Motor neuron (in vitro differentiated cells): ENCODE measurements at regions not wholly inside any gene's neighbourhood (a gene's known extent, or its start where the extent isn't known, plus 50 kb on each side); places are given as distances from the start of the nearest gene placed in this dataset.

Source experiments
- ATAC-seq, 8 experiments: fragments of 200-7000 bp; cut with Tn5 transposase; replicated peaks in 6 of 8; 2 replicates each; pipeline ENCODE4 v1.8.0; 2021; ENCODE audit warnings: mild to moderate bottlenecking in 8 of 8, moderate library complexity in 8 of 8
- H3K27ac ChIP-seq, 2 donors: fragments of 250-450 bp; sonication (Bioruptor Pico); 2 replicates each; pipeline ENCODE4 v1.9.0; 2021; ENCODE audit warnings: antibody characterized with exemption in 2 of 2, mild to moderate bottlenecking in 2 of 2, moderate library complexity in 1 of 2
- H3K4me1 ChIP-seq, 2 donors: fragments of 250-450 bp; sonication (Bioruptor Pico); replicated peaks in 1 of 2; 2 replicates each; pipeline ENCODE4 v1.6.1; 2021; ENCODE audit warnings: antibody characterized with exemption in 2 of 2, mild to moderate bottlenecking in 2 of 2, moderate library complexity in 1 of 2
- H3K4me3 ChIP-seq, 5 donors: fragments of 250-450 bp; sonication (Bioruptor Pico); 2 replicates each; pipeline ENCODE4 v1.9.0; 2021; ENCODE audit warnings: antibody characterized with exemption in 5 of 5, mild to moderate bottlenecking in 5 of 5, moderate library complexity in 4 of 5
- WGBS, 10 experiments: fragments of 450-650 bp; shearing (Covaris generic); methylation state at CpG; one replicate each; pipeline ENCODE4 v1.0.0; 2022; 5-methylcytosine and 5-hydroxymethylcytosine counted together
- in situ Hi-C, 9 experiments: fragments of 400-800 bp; cut with MboI; loops; one replicate each; pipeline ENCODE4 v1.15.0; 2021; ENCODE audit warnings: low sequenced_read_pairs in 9 of 9, low pct_unique_long_range_greater_than_20kb in 2 of 9; ENCODE audit not compliant: unreplicated experiment in 9 of 9

DNA sequence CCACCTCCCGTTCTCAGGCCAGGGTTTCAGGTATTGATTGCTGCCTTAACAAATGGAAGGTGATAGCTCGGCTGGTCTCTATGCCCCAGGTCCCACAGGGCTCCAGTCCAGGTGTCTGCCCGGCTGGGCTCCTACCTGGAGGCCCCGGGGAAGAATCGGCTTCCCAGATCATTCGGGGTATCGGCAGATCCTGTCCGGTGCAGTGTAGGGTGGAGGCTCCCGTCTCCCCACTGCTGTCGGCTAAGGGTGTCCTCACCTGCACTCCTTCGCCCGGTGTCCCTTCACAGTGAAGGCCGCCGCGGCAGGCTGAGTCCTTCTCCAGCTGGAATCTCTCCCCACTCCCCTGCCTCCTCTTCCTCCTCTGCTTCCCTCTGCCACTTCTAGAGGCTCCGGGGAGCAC is 573.9 kb upstream of the SALL3 start:
- Histone ChIP-seq H3K27ac (no peak overlapping the region), H3K4me3 (no peak overlapping the region), H3K4me1 (no peaks in the 10 kb centered on the region)
- WGBS, 10 experiments, result 0 to 100% (median 66%) methylated on average over 1 to 2 of the region's 16 CpGs; no CpG with 5 or more reads in 6 of the 10 experiments
- in situ Hi-C loops, result no loop called here
- ATAC-seq, result no peak

GRCh38 chr18:78406743-78407465 is 572.7 kb upstream of the SALL3 start:
- Histone ChIP-seq H3K27ac (no peak overlapping the region), H3K4me3 (no peak overlapping the region), H3K4me1 (no peaks in the 10 kb centered on the region)
- 38 to 98% (median 83%) methylated on average over 2 to 15 of the region's 16 CpGs; no CpG with 5 or more reads in 1 of the 10 experiments for WGBS, 10 experiments
- in situ Hi-C loops, result no loop called here
- no peak for ATAC-seq

DNA sequence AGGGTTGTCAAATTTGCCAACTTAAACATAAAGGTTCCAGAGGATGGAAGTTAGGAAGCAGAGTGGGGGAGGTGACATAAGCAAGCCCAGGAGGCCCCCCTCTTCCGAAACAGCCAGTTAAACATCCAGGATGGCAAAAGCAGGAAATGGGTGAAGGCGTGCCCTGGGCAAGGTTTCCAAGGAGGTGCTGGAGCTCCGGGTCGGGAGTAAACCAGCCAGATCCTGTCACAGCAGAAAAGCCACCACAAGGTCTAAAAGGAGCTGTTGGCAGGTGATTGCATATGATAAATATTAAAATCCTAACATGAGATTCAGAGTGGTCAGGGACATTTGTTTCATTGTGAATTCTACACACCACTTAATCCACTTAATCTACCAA is 572.2 kb upstream of the SALL3 start:
- no peak overlapping the region for H3K4me3 ChIP-seq
- H3K27ac ChIP-seq, result no peak overlapping the region
- no peaks in the 10 kb centered on the region for H3K4me1 ChIP-seq
- no peak for ATAC-seq
- whole genome bisulfite sequencing, 10 experiments, result 8 to 85% (median 39%) methylated on average over 3 to 4 of the region's 4 CpGs; no CpG with 5 or more reads in 3 of the 10 experiments
- in situ Hi-C loops, result no loop called here

GRCh38 chr18:78408623-78409022 is 571.0 kb upstream of the SALL3 start:
- Histone ChIP-seq H3K4me1 (no peaks in the 10 kb centered on the region), H3K4me3 (no peak overlapping the region), H3K27ac (no peak overlapping the region)
- in situ Hi-C loops, result no loop called here
- WGBS, 10 experiments, result 10 to 100% (median 72%) methylated on average over 1 to 16 of the region's 17 CpGs; no CpG with 5 or more reads in 3 of the 10 experiments
- no peak for ATAC-seq

DNA sequence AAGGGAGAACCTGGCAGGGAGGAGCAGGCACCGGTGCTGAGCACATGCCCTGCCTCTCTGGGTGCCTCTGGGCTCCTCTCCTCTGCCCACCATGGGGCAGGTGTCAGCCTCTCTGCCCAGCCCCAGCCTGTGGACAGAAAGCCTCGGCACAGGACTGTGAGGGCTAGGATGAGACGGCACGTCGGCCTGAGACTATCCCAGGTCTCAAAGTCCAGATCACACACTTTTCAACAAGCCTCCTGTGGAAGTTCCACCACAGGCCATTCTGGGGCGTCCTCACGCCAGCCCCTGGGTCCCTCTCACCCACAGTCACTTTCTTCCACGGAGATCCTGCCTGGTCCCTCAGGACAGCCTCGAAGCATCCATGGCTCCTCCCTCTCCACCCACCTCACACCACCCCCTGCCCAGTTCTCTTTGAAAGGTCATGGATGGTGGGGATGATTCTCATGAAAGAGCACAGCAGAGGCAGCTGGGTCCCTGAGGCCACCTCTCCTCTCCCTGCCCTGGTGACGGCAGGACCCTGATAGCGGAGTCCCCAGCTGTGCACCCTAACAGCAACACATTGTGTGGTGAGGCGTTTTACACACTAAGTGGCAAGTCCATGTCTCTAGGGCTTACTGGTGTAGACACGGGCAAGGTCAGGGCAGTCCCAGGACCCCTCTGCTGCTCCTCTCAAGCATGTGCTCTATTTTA is 569.4 kb upstream of the SALL3 start:
- in situ Hi-C loops, result no loop called here
- WGBS, 10 experiments, result 10 to 100% (median 68%) methylated on average over 1 to 10 of the region's 13 CpGs; no CpG with 5 or more reads in 4 of the 10 experiments
- H3K4me3 ChIP-seq, result no peak overlapping the region
- no peak for ATAC-seq
- no peaks in the 10 kb centered on the region for H3K4me1 ChIP-seq
- H3K27ac ChIP-seq, result no peak overlapping the region

GRCh38 chr18:78411539-78411938 is 568.1 kb upstream of the SALL3 start:
- in situ Hi-C loops, result no loop called here
- 4 to 93% (median 63%) methylated on average over 2 to 6 of the region's 6 CpGs for WGBS, 10 experiments
- Histone ChIP-seq H3K4me3 (no peak overlapping the region), H3K27ac (no peak overlapping the region), H3K4me1 (no peaks in the 10 kb centered on the region)
- ATAC-seq, result no peak

GRCh38 chr18:78414302-78414701 is 565.3 kb upstream of the SALL3 start:
- WGBS, 10 experiments, result 80 to 88% methylated on average over 1 to 2 of the region's 2 CpGs; no CpG with 5 or more reads in 8 of the 10 experiments
- Histone ChIP-seq H3K27ac (no peak overlapping the region), H3K4me1 (peaks cover 3% of the 10 kb centered on the region in 2 donors), H3K4me3 (no peak overlapping the region)
- no peak for ATAC-seq
- in situ Hi-C loops, result no loop called here

GRCh38 chr18:78416853-78417252 is 562.8 kb upstream of the SALL3 start:
- no peak for ATAC-seq
- Histone ChIP-seq H3K27ac (no peak overlapping the region), H3K4me1 (peaks cover 3 to 5% of the 10 kb centered on the region in 2 donors), H3K4me3 (no peak overlapping the region)
- in situ Hi-C loops, result no loop called here
- 0 to 100% (median 67%) methylated on average over 1 to 5 of the region's 5 CpGs; no CpG with 5 or more reads in 5 of the 10 experiments for WGBS, 10 experiments

DNA sequence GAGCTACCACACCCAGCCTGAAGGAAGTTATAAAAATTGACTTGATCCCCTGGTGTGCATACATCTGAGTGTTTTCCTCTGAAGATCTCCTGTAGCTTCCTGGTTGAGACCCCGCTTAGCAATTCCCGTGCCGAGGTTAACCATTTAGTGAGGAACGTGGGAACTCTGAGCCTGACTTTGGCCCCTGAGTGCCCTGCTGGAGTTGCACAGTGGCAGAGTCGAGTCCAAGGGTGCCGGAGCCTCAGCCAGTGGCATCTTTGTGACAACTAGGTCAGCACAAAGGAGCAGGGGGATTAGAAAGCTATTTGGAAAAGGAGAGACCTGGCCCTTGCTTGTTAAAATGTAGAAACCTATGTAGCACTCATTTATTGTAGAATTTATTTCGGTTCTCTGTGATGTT is 561.2 kb upstream of the SALL3 start:
- 0 to 100% (median 53%) methylated on average over 1 to 6 of the region's 7 CpGs; no CpG with 5 or more reads in 1 of the 10 experiments for WGBS, 10 experiments
- in situ Hi-C loops, result no loop called here
- Histone ChIP-seq H3K4me3 (no peak overlapping the region), H3K27ac (no peak overlapping the region), H3K4me1 (peaks cover 3 to 8% of the 10 kb centered on the region in 2 donors)
- ATAC-seq, result no peak

DNA sequence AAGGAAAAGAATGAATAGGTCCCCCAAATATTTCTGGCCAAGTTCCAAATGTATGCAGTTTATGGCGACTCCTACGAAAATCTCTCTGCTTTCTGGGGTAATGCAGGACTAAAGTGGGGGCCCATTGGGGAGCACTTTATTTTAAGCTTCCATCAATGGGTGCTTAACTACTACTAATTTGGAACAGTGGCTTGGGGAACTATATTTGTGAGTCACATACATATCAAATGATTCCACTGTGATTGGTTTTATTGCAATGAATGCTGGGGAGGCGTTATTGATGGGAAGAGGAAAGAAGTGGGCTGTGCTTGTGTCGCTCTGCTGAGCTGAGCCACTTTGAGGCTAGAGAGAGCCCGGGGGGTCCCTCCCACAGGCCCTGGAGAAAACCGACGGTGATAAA is 560.4 kb upstream of the SALL3 start:
- no peak overlapping the region for H3K4me3 ChIP-seq
- in situ Hi-C loops, result no loop called here
- 0 to 88% (median 41%) methylated on average over 2 to 6 of the region's 7 CpGs; no CpG with 5 or more reads in 6 of the 10 experiments for WGBS, 10 experiments
- peaks cover 3 to 15% of the 10 kb centered on the region in 2 donors for H3K4me1 ChIP-seq
- ATAC-seq, result no peak
- H3K27ac ChIP-seq, result no peak overlapping the region

- ATAC-seq, result no peak
- Histone ChIP-seq H3K4me3 (no peak overlapping the region), H3K27ac (no peak overlapping the region), H3K4me1 (peaks cover 7 to 20% of the 10 kb centered on the region in 2 donors)
- in situ Hi-C loops, result no loop called here
- 17 to 100% (median 59%) methylated on average over 1 to 8 of the region's 10 CpGs; no CpG with 5 or more reads in 3 of the 10 experiments for WGBS, 10 experiments
Measured at GRCh38 chr18:78420116-78420515, 559.5 kb upstream of the SALL3 start.

GRCh38 chr18:78421392-78421791 is 558.2 kb upstream of the SALL3 start:
- Histone ChIP-seq H3K4me1 (peaks cover 10 to 25% of the 10 kb centered on the region in 2 donors), H3K4me3 (no peak overlapping the region), H3K27ac (no peak overlapping the region)
- WGBS, 10 experiments, result 80% methylated on average over 1 of the region's 1 CpG; no CpG with 5 or more reads in 9 of the 10 experiments
- no peak for ATAC-seq
- in situ Hi-C loops, result no loop called here

GRCh38 chr18:78422336-78422735 is 557.3 kb upstream of the SALL3 start:
- no peak for ATAC-seq
- Histone ChIP-seq H3K4me1 (peaks cover 10 to 25% of the 10 kb centered on the region in 2 donors), H3K27ac (no peak overlapping the region), H3K4me3 (no peak overlapping the region)
- in situ Hi-C loops, result no loop called here
- WGBS, 10 experiments, result 0 to 100% (median 57%) methylated on average over 1 to 5 of the region's 7 CpGs; no CpG with 5 or more reads in 1 of the 10 experiments
